ENCODE measurements at regions not wholly inside any gene's neighbourhood (a gene's known extent, or its start where the extent isn't known, plus 50 kb on each side); places are given as distances from the start of the nearest gene placed in this dataset.

DNA sequence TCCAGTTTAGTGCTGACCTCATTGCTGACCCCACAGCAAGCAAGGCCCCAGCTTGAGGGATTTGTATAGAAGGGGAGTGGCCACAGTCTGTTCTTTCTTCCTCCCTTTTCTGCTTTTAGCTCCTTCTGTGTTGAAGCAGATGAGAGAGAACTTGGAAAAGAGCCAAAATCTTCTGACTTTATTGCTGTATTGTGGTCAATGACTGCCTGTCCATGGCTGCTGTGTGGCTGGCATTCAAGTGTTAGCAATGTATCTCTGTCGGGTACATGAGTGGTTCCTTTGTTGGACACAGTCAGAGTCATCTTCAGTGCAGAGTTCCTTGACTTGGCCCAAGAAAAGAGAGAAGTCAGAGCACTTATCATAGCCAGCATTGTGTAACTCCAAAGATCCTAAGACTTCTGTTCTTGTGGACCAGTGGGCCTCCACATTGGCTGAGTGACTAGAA, 154.1 kb downstream of the LRRC70 start:
- no peak overlapping the region for H3K4me3 ChIP-seq (ENCODE audit: control insufficient read depth, low read depth, low read length)
- DNase-seq (ENCODE audit: low read depth): peak; percentile 1
- no peak for TF ChIP-seq CTCF (conservative IDR thresholded peaks at IDR 0.05; ENCODE audit: control insufficient read depth, insufficient read depth, low read depth, low read length)

DNA sequence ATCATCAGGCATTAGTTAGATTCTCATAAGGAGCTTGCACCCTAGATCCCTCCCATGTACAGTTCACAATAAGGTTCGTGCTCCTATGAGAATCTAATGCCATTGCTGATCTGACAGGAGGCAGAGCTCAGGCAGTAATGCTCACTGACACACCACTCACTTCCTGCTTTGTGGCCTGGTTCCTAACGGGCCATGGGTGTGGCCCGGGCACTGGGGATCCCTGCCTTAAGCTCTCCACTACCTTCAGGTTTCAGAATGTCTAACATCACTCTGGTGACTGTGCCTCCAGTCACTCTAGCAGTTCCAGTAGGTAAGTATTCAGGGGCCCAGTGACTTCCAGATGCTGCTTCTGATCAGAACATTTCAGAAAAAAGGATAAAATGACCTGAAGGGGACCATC, 152.4 kb downstream of the LRRC70 start:
- DNase-seq (ENCODE audit: low read depth): no peak

GRCh38 chr5:62729675-62730074, 151.1 kb downstream of the LRRC70 start:
- no peak overlapping the region for H3K4me3 ChIP-seq (ENCODE audit: control insufficient read depth, low read depth, low read length)
- TF ChIP-seq CTCF (conservative IDR thresholded peaks at IDR 0.05; ENCODE audit: control insufficient read depth, insufficient read depth, low read depth, low read length): no peak
- no peak for DNase-seq (ENCODE audit: low read depth)

More for the DNA sequence above, 152.4 kb downstream of the LRRC70 start:
- no peak for TF ChIP-seq CTCF (conservative IDR thresholded peaks at IDR 0.05; ENCODE audit: control insufficient read depth, insufficient read depth, low read depth, low read length)
- H3K4me3 ChIP-seq (ENCODE audit: control insufficient read depth, low read depth, low read length): no peak overlapping the region

- no peak for DNase-seq (ENCODE audit: low read depth)
- no peak overlapping the region for H3K4me3 ChIP-seq (ENCODE audit: control insufficient read depth, low read depth, low read length)
- no peak for TF ChIP-seq CTCF (conservative IDR thresholded peaks at IDR 0.05; ENCODE audit: control insufficient read depth, insufficient read depth, low read depth, low read length)
These were observed 149.2 kb downstream of the LRRC70 start for GRCh38 chr5:62727861-62728260.

GRCh38 chr5:62727184-62727583, 148.6 kb downstream of the LRRC70 start:
- DNase-seq (ENCODE audit: low read depth): no peak
- no peak overlapping the region for H3K4me3 ChIP-seq (ENCODE audit: control insufficient read depth, low read depth, low read length)
- no peak for TF ChIP-seq CTCF (conservative IDR thresholded peaks at IDR 0.05; ENCODE audit: control insufficient read depth, insufficient read depth, low read depth, low read length)

DNA sequence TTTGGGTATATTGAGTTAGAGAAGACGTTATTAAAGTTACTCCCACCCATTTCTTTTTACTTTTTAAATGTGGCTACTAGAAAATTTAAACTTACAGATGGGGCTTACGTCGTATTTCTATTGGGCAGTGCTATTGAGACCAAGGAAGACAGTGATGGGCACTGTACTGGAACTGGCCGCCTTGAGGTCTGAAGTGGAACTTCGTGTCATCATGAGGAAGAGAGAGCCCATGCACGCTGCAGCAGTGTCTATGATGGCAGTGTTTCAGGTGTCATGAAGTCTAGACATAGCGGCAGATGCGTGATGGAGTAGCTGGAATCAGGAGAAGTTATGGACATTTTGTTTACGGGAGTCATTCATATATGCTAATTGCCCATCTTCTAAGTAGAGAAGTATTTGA, 143.7 kb downstream of the LRRC70 start:
- no peak for TF ChIP-seq CTCF (conservative IDR thresholded peaks at IDR 0.05; ENCODE audit: control insufficient read depth, insufficient read depth, low read depth, low read length)
- no peak overlapping the region for H3K4me3 ChIP-seq (ENCODE audit: control insufficient read depth, low read depth, low read length)
- DNase-seq (ENCODE audit: low read depth): no peak

GRCh38 chr5:62720031-62720441, 141.4 kb downstream of the LRRC70 start:
- peak; percentile 23 for TF ChIP-seq CTCF (conservative IDR thresholded peaks at IDR 0.05; ENCODE audit: control insufficient read depth, insufficient read depth, low read depth, low read length)
- DNase-seq (ENCODE audit: low read depth): peak; percentile 26
- H3K4me3 ChIP-seq (ENCODE audit: control insufficient read depth, low read depth, low read length): no peak overlapping the region

All from fibroblast of mammary gland (primary cell).